ENCODE measurements at regions not wholly inside any gene's neighbourhood (a gene's known extent, or its start where the extent isn't known, plus 50 kb on each side); places are given as distances from the start of the nearest gene placed in this dataset.

DNA sequence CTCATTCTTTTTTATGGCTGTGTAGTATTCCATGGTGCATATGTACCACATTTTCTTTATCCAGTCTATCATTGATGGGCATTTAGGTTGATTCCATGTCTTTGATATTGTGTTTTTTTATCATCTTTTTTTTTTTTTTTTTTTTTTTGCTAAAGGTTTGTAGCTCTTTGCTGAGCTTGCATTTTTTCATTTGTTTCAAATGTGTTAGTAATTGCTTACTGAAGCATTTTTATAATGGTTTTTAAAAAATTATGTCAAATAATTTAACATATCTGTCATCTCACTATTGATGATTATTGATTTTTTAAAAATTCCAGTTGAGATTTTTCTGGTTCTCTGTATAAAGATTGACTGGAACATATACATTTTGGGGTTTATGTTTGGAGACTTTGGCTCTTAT lies 934.6 kb downstream of the TUSC7 start:
- no peak overlapping the region for H2AFZ ChIP-seq (ENCODE audit: low read depth, low read length)
- no peaks in the 10 kb centered on the region for H3K79me2 ChIP-seq (ENCODE audit: insufficient read depth, low read length)
- no peaks in the 10 kb centered on the region for H4K20me1 ChIP-seq (ENCODE audit: insufficient read depth, low read length)
- no peak overlapping the region for H3K9ac ChIP-seq (ENCODE audit: low read length)
- no peaks in the 10 kb centered on the region for H3K4me1 ChIP-seq (ENCODE audit: insufficient read depth, low read length)
- Mint-ChIP-seq H3K9me3 (ENCODE audit: unreplicated experiment) (no peaks in the 10 kb centered on the region), H3K36me3 (ENCODE audit: low read depth, unreplicated experiment) (no peaks in the 10 kb centered on the region), H3K4me1 (ENCODE audit: low read depth, unreplicated experiment) (peaks cover 6% of the 10 kb centered on the region), H3K4me3 (ENCODE audit: unreplicated experiment) (no peak overlapping the region), H3K27me3 (ENCODE audit: low read depth, unreplicated experiment) (no peaks in the 10 kb centered on the region), H3K27ac (ENCODE audit: unreplicated experiment) (no peak overlapping the region)
- no peaks in the 10 kb centered on the region for H3K9me3 ChIP-seq (ENCODE audit: insufficient read depth, low read depth, low read length)
- H3K4me3 ChIP-seq (ENCODE audit: insufficient read depth, low read depth, low read length): no peak overlapping the region
- H3K27ac ChIP-seq (ENCODE audit: low read depth, low read length): no peak overlapping the region
- FAIRE-seq: no peak
- TF ChIP-seq, protein P1, sequence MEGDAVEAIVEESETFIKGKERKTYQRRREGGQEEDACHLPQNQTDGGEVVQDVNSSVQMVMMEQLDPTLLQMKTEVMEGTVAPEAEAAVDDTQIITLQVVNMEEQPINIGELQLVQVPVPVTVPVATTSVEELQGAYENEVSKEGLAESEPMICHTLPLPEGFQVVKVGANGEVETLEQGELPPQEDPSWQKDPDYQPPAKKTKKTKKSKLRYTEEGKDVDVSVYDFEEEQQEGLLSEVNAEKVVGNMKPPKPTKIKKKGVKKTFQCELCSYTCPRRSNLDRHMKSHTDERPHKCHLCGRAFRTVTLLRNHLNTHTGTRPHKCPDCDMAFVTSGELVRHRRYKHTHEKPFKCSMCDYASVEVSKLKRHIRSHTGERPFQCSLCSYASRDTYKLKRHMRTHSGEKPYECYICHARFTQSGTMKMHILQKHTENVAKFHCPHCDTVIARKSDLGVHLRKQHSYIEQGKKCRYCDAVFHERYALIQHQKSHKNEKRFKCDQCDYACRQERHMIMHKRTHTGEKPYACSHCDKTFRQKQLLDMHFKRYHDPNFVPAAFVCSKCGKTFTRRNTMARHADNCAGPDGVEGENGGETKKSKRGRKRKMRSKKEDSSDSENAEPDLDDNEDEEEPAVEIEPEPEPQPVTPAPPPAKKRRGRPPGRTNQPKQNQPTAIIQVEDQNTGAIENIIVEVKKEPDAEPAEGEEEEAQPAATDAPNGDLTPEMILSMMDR (IDR thresholded peaks at IDR 0.05; ENCODE audit: insufficient read depth, low read depth, low read length): no peak
- TF ChIP-seq EZH2 (IDR thresholded peaks at IDR 0.05; ENCODE audit: insufficient read depth, low read length): no peak
- H3K36me3 ChIP-seq (ENCODE audit: insufficient read depth, low read length): no peaks in the 10 kb centered on the region
- no peak overlapping the region for H3K4me2 ChIP-seq (ENCODE audit: low read length)
- DNase-seq (ENCODE audit: low read depth): no peak
- H3K27me3 ChIP-seq (ENCODE audit: insufficient read depth, low read length): no peaks in the 10 kb centered on the region

DNA sequence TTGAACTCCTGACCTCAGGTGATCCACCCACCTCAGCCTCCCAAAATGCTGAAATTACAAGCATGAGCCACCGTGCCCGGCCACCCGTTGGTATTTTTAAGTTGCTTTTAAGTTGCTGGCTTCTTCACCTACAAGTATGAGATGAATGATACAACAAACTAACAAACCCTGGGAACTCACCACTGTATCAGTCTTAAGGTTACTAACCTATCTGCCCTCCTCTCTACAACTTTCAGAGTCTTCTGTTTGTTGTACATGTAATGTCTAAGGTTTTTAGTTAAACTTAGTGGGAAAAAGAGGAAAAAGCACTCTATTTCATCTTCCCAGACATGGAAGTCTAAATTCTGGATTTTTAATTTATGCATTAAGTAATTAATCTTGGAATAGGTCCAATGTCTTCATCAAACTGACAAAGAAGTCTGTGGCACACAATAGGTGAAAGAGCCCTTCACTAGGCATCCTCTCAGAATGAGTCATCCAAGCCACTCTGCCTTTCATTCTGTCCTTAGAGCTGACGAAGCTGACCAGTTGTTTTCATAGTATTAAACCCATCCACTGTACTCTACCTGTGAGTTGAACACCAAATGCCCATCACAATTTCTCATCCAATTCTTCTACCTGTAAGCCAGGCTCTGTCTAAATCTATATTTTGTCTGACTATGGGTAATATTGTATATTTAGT lies 936.1 kb downstream of the TUSC7 start:
- no peak overlapping the region for H2AFZ ChIP-seq (ENCODE audit: low read depth, low read length)
- Mint-ChIP-seq H3K4me3 (ENCODE audit: unreplicated experiment) (no peak overlapping the region), H3K27me3 (ENCODE audit: low read depth, unreplicated experiment) (no peaks in the 10 kb centered on the region), H3K27ac (ENCODE audit: unreplicated experiment) (no peak overlapping the region), H3K4me1 (ENCODE audit: low read depth, unreplicated experiment) (peaks cover 6% of the 10 kb centered on the region), H3K9me3 (ENCODE audit: unreplicated experiment) (no peaks in the 10 kb centered on the region), H3K36me3 (ENCODE audit: low read depth, unreplicated experiment) (no peaks in the 10 kb centered on the region)
- H3K36me3 ChIP-seq (ENCODE audit: insufficient read depth, low read length): no peaks in the 10 kb centered on the region
- TF ChIP-seq EZH2 (IDR thresholded peaks at IDR 0.05; ENCODE audit: insufficient read depth, low read length): no peak
- TF ChIP-seq, protein P1 (IDR thresholded peaks at IDR 0.05; ENCODE audit: insufficient read depth, low read depth, low read length): no peak
- FAIRE-seq (peak; percentile 20), DNase-seq (ENCODE audit: low read depth) (no peak)
- H3K4me2 ChIP-seq (ENCODE audit: low read length): no peak overlapping the region
- H3K9me3 ChIP-seq (ENCODE audit: insufficient read depth, low read depth, low read length): no peaks in the 10 kb centered on the region
- no peaks in the 10 kb centered on the region for H3K79me2 ChIP-seq (ENCODE audit: insufficient read depth, low read length)
- no peak overlapping the region for H3K4me3 ChIP-seq (ENCODE audit: insufficient read depth, low read depth, low read length)
- H4K20me1 ChIP-seq (ENCODE audit: insufficient read depth, low read length): no peaks in the 10 kb centered on the region
- no peak overlapping the region for H3K27ac ChIP-seq (ENCODE audit: low read depth, low read length)
- no peaks in the 10 kb centered on the region for H3K4me1 ChIP-seq (ENCODE audit: insufficient read depth, low read length)
- no peak overlapping the region for H3K9ac ChIP-seq (ENCODE audit: low read length)
- no peaks in the 10 kb centered on the region for H3K27me3 ChIP-seq (ENCODE audit: insufficient read depth, low read length)

DNA sequence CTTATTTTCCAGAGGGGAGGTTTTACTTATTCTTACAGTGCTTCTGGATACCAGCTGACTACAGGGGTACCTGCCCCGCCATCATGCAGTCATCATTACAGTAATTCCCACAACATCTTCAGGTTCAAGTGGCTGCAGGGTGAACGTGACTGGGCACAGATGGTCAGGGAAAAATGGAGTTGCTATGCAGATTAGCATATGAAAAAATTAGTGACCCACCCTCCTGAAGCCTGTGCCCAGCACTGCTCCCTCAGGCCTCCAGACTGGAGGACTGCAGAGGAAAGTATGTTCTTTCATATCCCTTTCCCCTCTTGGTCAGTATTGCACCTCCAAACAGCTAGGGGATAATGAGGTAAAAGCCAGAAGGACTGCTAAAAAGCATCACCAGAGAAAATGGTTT lies 937.9 kb downstream of the TUSC7 start:
- Histone ChIP-seq H3K36me3 (ENCODE audit: insufficient read depth, low read length) (no peaks in the 10 kb centered on the region), H3K27ac (ENCODE audit: low read depth, low read length) (no peak overlapping the region), H2AFZ (ENCODE audit: low read depth, low read length) (no peak overlapping the region), H3K4me3 (ENCODE audit: insufficient read depth, low read depth, low read length) (no peak overlapping the region), H3K4me2 (ENCODE audit: low read length) (no peak overlapping the region), H3K4me1 (ENCODE audit: insufficient read depth, low read length) (no peaks in the 10 kb centered on the region), H3K79me2 (ENCODE audit: insufficient read depth, low read length) (no peaks in the 10 kb centered on the region), H3K27me3 (ENCODE audit: insufficient read depth, low read length) (no peaks in the 10 kb centered on the region), H4K20me1 (ENCODE audit: insufficient read depth, low read length) (no peaks in the 10 kb centered on the region), H3K9ac (ENCODE audit: low read length) (no peak overlapping the region), H3K9me3 (ENCODE audit: insufficient read depth, low read depth, low read length) (no peaks in the 10 kb centered on the region)
- Mint-ChIP-seq H3K27me3 (ENCODE audit: low read depth, unreplicated experiment) (no peaks in the 10 kb centered on the region), H3K4me1 (ENCODE audit: low read depth, unreplicated experiment) (peaks cover 6% of the 10 kb centered on the region), H3K9me3 (ENCODE audit: unreplicated experiment) (no peaks in the 10 kb centered on the region), H3K4me3 (ENCODE audit: unreplicated experiment) (no peak overlapping the region), H3K27ac (ENCODE audit: unreplicated experiment) (no peak overlapping the region), H3K36me3 (ENCODE audit: low read depth, unreplicated experiment) (no peaks in the 10 kb centered on the region)
- no peak for DNase-seq (ENCODE audit: low read depth)
- FAIRE-seq: no peak
- TF ChIP-seq, protein P1 (IDR thresholded peaks at IDR 0.05; ENCODE audit: insufficient read depth, low read depth, low read length): no peak
- TF ChIP-seq EZH2 (IDR thresholded peaks at IDR 0.05; ENCODE audit: insufficient read depth, low read length): no peak

All from astrocyte (in vitro differentiated cells and primary cell).